H9 (cell line): ENCODE measurements at regions not wholly inside any gene's neighbourhood (a gene's known extent, or its start where the extent isn't known, plus 50 kb on each side); places are given as distances from the start of the nearest gene placed in this dataset.

Experiments
- DNase-seq: peaks from one replicate; pipeline ENCODE4 v3.0.0-alpha.2; 2017
- H2AFZ ChIP-seq: one replicate; pipeline ENCODE4 v1.6.1; 2013; ENCODE audit warnings: mild to moderate bottlenecking, low read length, control low read depth, moderate library complexity
- H2AK5ac ChIP-seq: 2 replicates; pipeline ENCODE4 v1.6.1; 2013; ENCODE audit warnings: low read length, control low read depth, mixed read lengths; ENCODE audit not compliant: insufficient read length
- H2BK120ac ChIP-seq: one replicate; pipeline ENCODE4 v1.6.1; 2013; ENCODE audit warnings: low read depth, mild to moderate bottlenecking, low read length, control low read depth, inconsistent platforms; ENCODE audit not compliant: poor library complexity, severe bottlenecking
- H2BK12ac ChIP-seq: 2 replicates; pipeline ENCODE4 v1.6.1; 2013; ENCODE audit warnings: low read length, control low read depth, mixed read lengths, low read depth; ENCODE audit not compliant: insufficient read length
- H2BK15ac ChIP-seq: 2 replicates; pipeline ENCODE4 v1.6.1; 2013; ENCODE audit warnings: low read depth, low read length, control low read depth
- H2BK20ac ChIP-seq: one replicate; pipeline ENCODE4 v1.6.1; 2013; ENCODE audit warnings: low read depth, mild to moderate bottlenecking, low read length, control low read depth, inconsistent platforms; ENCODE audit not compliant: poor library complexity, severe bottlenecking
- H2BK5ac ChIP-seq: 2 replicates; pipeline ENCODE4 v1.6.1; 2013; ENCODE audit warnings: low read length, control low read depth, mixed read lengths; ENCODE audit not compliant: insufficient read length
- H3K14ac ChIP-seq: 2 replicates; pipeline ENCODE4 v1.6.1; 2013; ENCODE audit warnings: low read length, control low read depth; ENCODE audit not compliant: insufficient read depth
- H3K18ac ChIP-seq: 2 replicates; pipeline ENCODE4 v1.6.1; 2013; ENCODE audit warnings: low read depth, mild to moderate bottlenecking, mixed read lengths, low read length, control low read depth; ENCODE audit not compliant: insufficient read length
- H3K23ac ChIP-seq: 2 replicates; pipeline ENCODE4 v1.6.1; 2013; ENCODE audit warnings: low read length, control low read depth, mixed read lengths, low read depth; ENCODE audit not compliant: insufficient read length
- H3K23me2 ChIP-seq: 2 replicates; pipeline ENCODE4 v1.6.1; 2013; ENCODE audit warnings: low read depth, mild to moderate bottlenecking, mixed read lengths, low read length, control low read depth; ENCODE audit not compliant: insufficient read length, poor library complexity, severe bottlenecking
- H3K27ac ChIP-seq: 2 replicates; pipeline ENCODE4 v1.5.1; 2013; ENCODE audit warnings: low read length, control low read depth, mixed read lengths, low read depth; ENCODE audit not compliant: insufficient read length
- H3K27me3 ChIP-seq: 2 replicates; pipeline ENCODE4 v1.6.1; 2013; ENCODE audit warnings: low read length, control low read depth, inconsistent platforms; ENCODE audit not compliant: insufficient read depth
- H3K4ac ChIP-seq: 2 replicates; pipeline ENCODE4 v1.6.1; 2013; ENCODE audit warnings: low read depth, mild to moderate bottlenecking, control low read depth, inconsistent platforms, low read length, moderate library complexity
- H3K4me1 ChIP-seq: 2 replicates; pipeline ENCODE4 v1.6.1; 2013; ENCODE audit warnings: low read length, control low read depth, inconsistent platforms; ENCODE audit not compliant: insufficient read depth
- H3K4me2 ChIP-seq: 2 replicates; pipeline ENCODE4 v1.6.1; 2013; ENCODE audit warnings: low read length, control low read depth, mixed read lengths; ENCODE audit not compliant: insufficient read length, insufficient read depth
- H3K56ac ChIP-seq: 2 replicates; pipeline ENCODE4 v1.6.1; 2013; ENCODE audit warnings: low read depth, mild to moderate bottlenecking, mixed read lengths, low read length, control low read depth; ENCODE audit not compliant: insufficient read length
- H3K79me1 ChIP-seq: 2 replicates; pipeline ENCODE4 v1.6.1; 2013; ENCODE audit warnings: low read depth, mild to moderate bottlenecking, moderate library complexity, low read length, control low read depth, inconsistent platforms; ENCODE audit not compliant: insufficient read depth, poor library complexity, severe bottlenecking
- H3K79me2 ChIP-seq: 2 replicates; pipeline ENCODE4 v1.6.1; 2013; ENCODE audit warnings: low read length, control low read depth, inconsistent platforms; ENCODE audit not compliant: insufficient read depth
- H3K9ac ChIP-seq: 2 replicates; pipeline ENCODE4 v1.6.1; 2013; ENCODE audit warnings: low read length, control low read depth, mixed read lengths; ENCODE audit not compliant: insufficient read length; ENCODE audit errors: extremely low read depth
- H3K9me3 ChIP-seq: one replicate; pipeline ENCODE4 v1.6.1; 2013; ENCODE audit warnings: low read depth, low read length, inconsistent platforms; ENCODE audit not compliant: control insufficient read depth
- H3T11ph ChIP-seq: one replicate; pipeline ENCODE4 v1.6.1; 2013; ENCODE audit warnings: mild to moderate bottlenecking, low read length, control low read depth, inconsistent platforms
- H4K20me1 ChIP-seq: one replicate; pipeline ENCODE4 v1.6.1; 2013; ENCODE audit not compliant: control insufficient read depth, insufficient read length, insufficient read depth
- H4K5ac ChIP-seq: 2 replicates; pipeline ENCODE4 v1.6.1; 2013; ENCODE audit warnings: low read depth, mild to moderate bottlenecking, mixed read lengths, low read length, control low read depth; ENCODE audit not compliant: insufficient read length
- H4K8ac ChIP-seq: replicated peaks from 2 replicates; pipeline ENCODE4 v1.6.1; 2013; ENCODE audit warnings: low read length, control low read depth, mixed read lengths, low read depth; ENCODE audit not compliant: insufficient read length
- H4K91ac ChIP-seq: 2 replicates; pipeline ENCODE4 v1.6.1; 2013; ENCODE audit warnings: low read depth, mild to moderate bottlenecking, moderate library complexity, mixed read lengths, low read length, control low read depth; ENCODE audit not compliant: insufficient read length
- H3K27ac Mint-ChIP-seq, 3 experiments: 2 replicates in 2 of 3; 3 replicates in 1 of 3; pipeline ENCODE4 v1.8.0; 2020 to 2021; ENCODE audit warnings: mixed read lengths in 3 of 3, mild to moderate bottlenecking in 1 of 3, moderate library complexity in 1 of 3
- H3K27me3 Mint-ChIP-seq: 2 replicates; pipeline ENCODE4 v1.8.0; 2021; ENCODE audit warnings: low read depth, mild to moderate bottlenecking, moderate library complexity, mixed read lengths
- H3K36me3 Mint-ChIP-seq, 3 experiments: 2 replicates in 2 of 3; 3 replicates in 1 of 3; pipeline ENCODE4 v1.8.0; 2020 to 2021; ENCODE audit warnings: low read depth in 3 of 3, mixed read lengths in 3 of 3; ENCODE audit not compliant: insufficient read depth in 1 of 3
- H3K4me1 Mint-ChIP-seq, 2 experiments: 2 replicates each; pipeline ENCODE4 v1.8.0; 2020; ENCODE audit warnings: mixed read lengths in 2 of 2
- H3K4me3 Mint-ChIP-seq, 2 experiments: 2 replicates in 1 of 2; 3 replicates in 1 of 2; pipeline ENCODE4 v1.8.0; 2020 to 2021; ENCODE audit warnings: mild to moderate bottlenecking in 2 of 2, mixed read lengths in 2 of 2, moderate library complexity in 1 of 2
- H3K9me3 Mint-ChIP-seq, 2 experiments: 2 replicates in 1 of 2; 3 replicates in 1 of 2; pipeline ENCODE4 v1.8.0; 2020; ENCODE audit warnings: mild to moderate bottlenecking in 2 of 2, mixed read lengths in 2 of 2, moderate library complexity in 1 of 2
- CTCF ChIP-seq: fragments of 200-600 bp; sonication (generic); conservative IDR thresholded peaks from 3 replicates; pipeline ENCODE4 v1.8.0; 2021; ENCODE audit warnings: antibody characterized with exemption, mild to moderate bottlenecking
- WGBS: extraction: QIAGEN DNeasy Blood & Tissue Kit; methylation state at CpG from one replicate; pipeline ENCODE4 v1.1.7; 2013; ENCODE audit warnings: missing lambda C conversion rate, low lambda C conversion rate, mixed read lengths; ENCODE audit not compliant: insufficient read length; ENCODE audit errors: extremely low coverage; 5-methylcytosine and 5-hydroxymethylcytosine counted together

- Histone ChIP-seq H2AFZ (no peak overlapping the region), H3K23me2 (no peaks in the 10 kb centered on the region)
- WGBS: no CpG with 5 or more reads among the region's 4 CpGs
Measured at GRCh38 chr2:67612576-67613042, 215.5 kb downstream of the ETAA1 start.

More at GRCh38 chr2:67612576-67613042, 215.5 kb downstream of the ETAA1 start:
- Histone ChIP-seq H2BK12ac (no peak overlapping the region), H3K4me2 (no peak overlapping the region), H3K4me1 (no peaks in the 10 kb centered on the region), H4K91ac (no peak overlapping the region), H3K9ac (no peak overlapping the region), H3K27ac (no peak overlapping the region), H3K18ac (no peak overlapping the region), H3T11ph (no peak overlapping the region), H3K4ac (no peak overlapping the region), H3K79me2 (no peaks in the 10 kb centered on the region), H3K23ac (no peak overlapping the region), H2BK5ac (no peak overlapping the region), H4K20me1 (no peaks in the 10 kb centered on the region), H2BK20ac (no peak overlapping the region), H4K8ac (no peak overlapping the region), H2BK120ac (no peak overlapping the region), H2AK5ac (no peak overlapping the region), H3K79me1 (no peaks in the 10 kb centered on the region), H4K5ac (no peak overlapping the region), H3K14ac (no peak overlapping the region), H3K56ac (no peak overlapping the region), H3K27me3 (no peaks in the 10 kb centered on the region), H3K9me3 (no peaks in the 10 kb centered on the region), H2BK15ac (no peak overlapping the region)
- TF ChIP-seq CTCF: no peak
- no peak for DNase-seq
- Mint-ChIP-seq H3K27me3 (peaks cover 3% of the 10 kb centered on the region), H3K9me3 (no peaks in the 10 kb centered on the region), H3K4me3 (no peak overlapping the region), H3K36me3 (no peaks in the 10 kb centered on the region), H3K27ac (no peak overlapping the region), H3K4me1 (no peaks in the 10 kb centered on the region)
